PC-3 (cell line): ENCODE measurements at regions not wholly inside any gene's neighbourhood (a gene's known extent, or its start where the extent isn't known, plus 50 kb on each side); places are given as distances from the start of the nearest gene placed in this dataset.

Experiments
- ATAC-seq: fragments of 200-7000 bp; cut with Tn5 transposase; 2 replicates; pipeline ENCODE4 v1.9.1; 2020; ENCODE audit warnings: mild to moderate bottlenecking, moderate library complexity
- BruUV-seq: library from RNA; stranded (reverse); fragments of 400-500 nt; replicated peaks from 2 replicates; lab custom pipeline; 2021; lab: Mats Ljungman, UMichigan
- CTCF ChIA-PET: fragments of 300-600 bp; sonication (Branson Sonifier 250); formaldehyde crosslinking; loops from one replicate; lab custom pipeline; 2022; ENCODE audit warnings: antibody characterized with exemption; lab: Charles Lee
- POLR2A ChIA-PET: fragments of 300-600 bp; sonication (Branson Sonifier 250); formaldehyde crosslinking; loops from one replicate; lab custom pipeline; 2022; ENCODE audit warnings: antibody characterized with exemption; ENCODE audit not compliant: unreplicated experiment; lab: Charles Lee
- DNase-seq: peaks from one replicate; pipeline ENCODE4 v3.0.0-alpha.2; 2015
- H2AFZ ChIP-seq: fragments of 300-600 bp; sonication (generic); 2 replicates; pipeline ENCODE4 v1.6.0; 2016; ENCODE audit warnings: antibody characterized with exemption, low read length
- H3F3A ChIP-seq: fragments of 300-600 bp; sonication (generic); one replicate; pipeline ENCODE4 v1.6.0; 2017; ENCODE audit warnings: antibody characterized with exemption, low read length, control low read depth, mild to moderate bottlenecking; ENCODE audit not compliant: unreplicated experiment
- H3K27ac ChIP-seq: fragments of 300-600 bp; sonication (generic); 2 replicates; pipeline ENCODE4 v1.5.1; 2016; ENCODE audit warnings: mild to moderate bottlenecking, low read length
- H3K27me3 ChIP-seq: fragments of 300-600 bp; sonication (generic); 2 replicates; pipeline ENCODE4 v1.6.1; 2016; ENCODE audit warnings: low read length, mixed read lengths
- H3K36me3 ChIP-seq: fragments of 300-600 bp; sonication (generic); 2 replicates; pipeline ENCODE4 v1.6.1; 2016; ENCODE audit warnings: low read depth, mixed run types, low read length, mixed read lengths
- H3K4me1 ChIP-seq: fragments of 300-600 bp; sonication (generic); 2 replicates; pipeline ENCODE4 v1.5.1; 2016; ENCODE audit warnings: low read length; ENCODE audit not compliant: insufficient read depth
- H3K4me2 ChIP-seq: fragments of 300-600 bp; sonication (generic); 2 replicates; pipeline ENCODE4 v1.6.0; 2016; ENCODE audit warnings: low read length
- H3K4me3 ChIP-seq: fragments of 300-600 bp; sonication (generic); 2 replicates; pipeline ENCODE4 v1.5.1; 2016; ENCODE audit warnings: mild to moderate bottlenecking, low read length, mixed read lengths
- H3K79me2 ChIP-seq: fragments of 300-600 bp; sonication (generic); 2 replicates; pipeline ENCODE4 v1.6.1; 2017; ENCODE audit warnings: low read length, mixed read lengths
- H3K9ac ChIP-seq: fragments of 300-600 bp; sonication (generic); 2 replicates; pipeline ENCODE4 v1.6.0; 2016; ENCODE audit warnings: mild to moderate bottlenecking, low read length
- H3K9me2 ChIP-seq: fragments of 300-600 bp; sonication (generic); replicated peaks from 2 replicates; pipeline ENCODE4 v1.6.1; 2016; ENCODE audit warnings: mixed run types, low read length, mixed read lengths
- H3K9me3 ChIP-seq: fragments of 300-600 bp; sonication (generic); 2 replicates; pipeline ENCODE4 v1.6.1; 2016; ENCODE audit warnings: low read length, mixed read lengths
- H4K20me1 ChIP-seq: fragments of 300-600 bp; sonication (generic); 2 replicates; pipeline ENCODE4 v1.6.1; 2016; ENCODE audit warnings: low read length, mixed read lengths
- CTCF ChIP-seq: fragments of 300-600 bp; sonication (generic); conservative IDR thresholded peaks from 2 replicates; pipeline ENCODE4 v1.5.1; 2017; ENCODE audit warnings: antibody characterized with exemption, low read depth, mild to moderate bottlenecking, low read length
- EZH2 ChIP-seq: fragments of 300-600 bp; sonication (generic); IDR thresholded peaks from one replicate; pipeline ENCODE4 v1.6.1; 2017; ENCODE audit warnings: antibody characterized with exemption, mild to moderate bottlenecking, low read length; ENCODE audit not compliant: unreplicated experiment
- EZH2phosphoT487 ChIP-seq: fragments of 300-600 bp; sonication (generic); IDR thresholded peaks from 2 replicates; pipeline ENCODE4 v1.6.1; 2018; ENCODE audit warnings: mild to moderate bottlenecking, antibody characterized with exemption, low read length, borderline replicate concordance
- intact Hi-C: fragments of 100-400 bp; cut with micrococcal nuclease; formaldehyde crosslinking; loops from 2 replicates; pipeline ENCODE4 v1.9.0; 2023

GRCh38 chr1:38265293-38266196 is 219.0 kb upstream of the POU3F1 start:
- CTCF ChIA-PET: no interaction called here
- no peak overlapping the region for H3K4me3 ChIP-seq
- H3K4me2 ChIP-seq: no peak overlapping the region
- no peaks in the 10 kb centered on the region for H3K9me3 ChIP-seq
- no peak overlapping the region for H2AFZ ChIP-seq
- H3K36me3 ChIP-seq: no peaks in the 10 kb centered on the region
- BruUV-seq: no TSS peak
- H3K9ac ChIP-seq: no peak overlapping the region
- no peaks in the 10 kb centered on the region for H3K79me2 ChIP-seq
- POLR2A ChIA-PET: no interaction called here
- no peak overlapping the region for H3K27ac ChIP-seq
- H3K4me1 ChIP-seq: no peaks in the 10 kb centered on the region
- intact Hi-C loops: no loop called here
- no peaks in the 10 kb centered on the region for H3F3A ChIP-seq
- H3K27me3 ChIP-seq: peaks cover 51% of the 10 kb centered on the region
- ATAC-seq: no peak
- H3K9me2 ChIP-seq: no peaks in the 10 kb centered on the region
- no peak for DNase-seq
- no peak for TF ChIP-seq CTCF
- no peak for TF ChIP-seq EZH2
- no peak for TF ChIP-seq EZH2phosphoT487
- no peaks in the 10 kb centered on the region for H4K20me1 ChIP-seq

- DNase-seq (no peak), ATAC-seq (no peak)
- H3K4me3 ChIP-seq: no peak overlapping the region
- CTCF ChIA-PET: no interaction called here
- no peaks in the 10 kb centered on the region for H3K36me3 ChIP-seq
- no TSS peak for BruUV-seq
- no peaks in the 10 kb centered on the region for H3K79me2 ChIP-seq
- H3K9ac ChIP-seq: no peak overlapping the region
- intact Hi-C loops: no loop called here
- H3K9me2 ChIP-seq: no peaks in the 10 kb centered on the region
- no peaks in the 10 kb centered on the region for H4K20me1 ChIP-seq
- H3K4me1 ChIP-seq: no peaks in the 10 kb centered on the region
- no peak overlapping the region for H2AFZ ChIP-seq
- H3K27me3 ChIP-seq: peaks cover 36% of the 10 kb centered on the region
- no peaks in the 10 kb centered on the region for H3F3A ChIP-seq
- no peaks in the 10 kb centered on the region for H3K9me3 ChIP-seq
- no peak overlapping the region for H3K27ac ChIP-seq
- POLR2A ChIA-PET: no interaction called here
- H3K4me2 ChIP-seq: no peak overlapping the region
- no peak for TF ChIP-seq EZH2
- TF ChIP-seq EZH2phosphoT487: no peak
- no peak for TF ChIP-seq CTCF
These were observed 216.8 kb upstream of the POU3F1 start for GRCh38 chr1:38263438-38263837.

GRCh38 chr1:38261574-38261973 is 215.0 kb upstream of the POU3F1 start:
- no peaks in the 10 kb centered on the region for H3K79me2 ChIP-seq
- intact Hi-C loops: no loop called here
- ChIA-PET POLR2A (no interaction called here), CTCF (interaction anchor here (0.6 kb wide), 1 partner anchor 68 kb away, joined by 3 read pairs; no protein-coding TSS in a partner anchor)
- H3K9me3 ChIP-seq: no peaks in the 10 kb centered on the region
- H3K9me2 ChIP-seq: no peaks in the 10 kb centered on the region
- DNase-seq: no peak
- H2AFZ ChIP-seq: no peak overlapping the region
- H4K20me1 ChIP-seq: no peaks in the 10 kb centered on the region
- no peak for ATAC-seq
- TF ChIP-seq EZH2 (no peak), CTCF (no peak), EZH2phosphoT487 (no peak)
- no peak overlapping the region for H3K27ac ChIP-seq
- H3F3A ChIP-seq: no peaks in the 10 kb centered on the region
- H3K27me3 ChIP-seq: peaks cover 41% of the 10 kb centered on the region
- H3K9ac ChIP-seq: no peak overlapping the region
- no TSS peak for BruUV-seq
- no peak overlapping the region for H3K4me2 ChIP-seq
- H3K36me3 ChIP-seq: no peaks in the 10 kb centered on the region
- no peak overlapping the region for H3K4me3 ChIP-seq
- H3K4me1 ChIP-seq: no peaks in the 10 kb centered on the region
